GM10266 (cell line): ENCODE measurements at regions not wholly inside any gene's neighbourhood (a gene's known extent, or its start where the extent isn't known, plus 50 kb on each side); places are given as distances from the start of the nearest gene placed in this dataset.

Experiments used
- DNase-seq: peaks from one replicate; pipeline ENCODE4 v3.0.0; 2012; ENCODE audit errors: extremely low spot score
- CTCF ChIP-seq: IDR thresholded peaks from 2 replicates; pipeline ENCODE4 v1.5.1; 2012; ENCODE audit warnings: mild to moderate bottlenecking, low read depth; ENCODE audit not compliant: control insufficient read depth, insufficient read depth; ENCODE audit errors: missing control alignments

DNA sequence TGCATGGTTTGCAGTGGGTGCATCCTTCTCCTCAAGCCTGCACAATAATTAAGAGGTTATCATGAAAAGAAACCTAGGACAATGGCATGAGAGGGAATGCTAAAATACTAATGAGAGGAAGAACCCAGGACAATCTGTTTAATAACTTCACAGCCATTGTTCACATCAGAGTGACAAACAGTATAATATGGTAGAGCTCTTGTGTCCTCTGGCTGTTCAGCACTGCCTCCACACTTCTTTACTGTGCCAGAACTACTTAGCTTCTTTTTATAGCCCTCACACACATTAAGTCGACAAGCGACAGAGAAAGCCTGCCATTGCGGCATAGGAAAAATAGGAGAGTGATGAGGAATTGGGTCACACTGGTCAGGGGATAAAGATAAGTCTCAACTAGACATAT lies 65.0 kb upstream of the MEIS2 start:
- no peak for DNase-seq
- no peak for TF ChIP-seq CTCF

- no peak for TF ChIP-seq CTCF
Observed at GRCh38 chr15:37166402-37166801, 66.1 kb upstream of the MEIS2 start.

GRCh38 chr15:37181339-37181738 lies 81.0 kb upstream of the MEIS2 start:
- no peak for DNase-seq
- TF ChIP-seq CTCF, result no peak

More at GRCh38 chr15:37166402-37166801, 66.1 kb upstream of the MEIS2 start:
- DNase-seq, result no peak

DNA sequence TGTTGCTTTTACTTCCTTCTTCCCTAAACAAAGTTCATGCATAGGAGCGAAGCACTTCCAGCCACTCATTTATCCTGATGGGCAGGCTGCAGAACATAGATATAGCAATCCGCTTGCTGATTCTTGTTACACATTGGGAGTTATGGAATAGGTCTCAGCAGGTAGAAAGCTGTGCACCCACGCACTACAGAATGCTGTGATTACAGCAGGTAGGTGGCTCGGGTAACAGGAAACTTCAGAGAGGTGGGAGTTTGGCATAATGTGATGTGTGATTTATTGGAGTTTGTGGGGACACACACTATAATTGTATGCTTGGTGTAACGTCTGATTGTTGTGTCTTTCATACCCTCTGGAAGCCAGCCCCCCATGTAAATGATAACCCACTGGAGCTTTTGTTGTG lies 99.2 kb upstream of the MEIS2 start:
- no peak for TF ChIP-seq CTCF
- no peak for DNase-seq

DNA sequence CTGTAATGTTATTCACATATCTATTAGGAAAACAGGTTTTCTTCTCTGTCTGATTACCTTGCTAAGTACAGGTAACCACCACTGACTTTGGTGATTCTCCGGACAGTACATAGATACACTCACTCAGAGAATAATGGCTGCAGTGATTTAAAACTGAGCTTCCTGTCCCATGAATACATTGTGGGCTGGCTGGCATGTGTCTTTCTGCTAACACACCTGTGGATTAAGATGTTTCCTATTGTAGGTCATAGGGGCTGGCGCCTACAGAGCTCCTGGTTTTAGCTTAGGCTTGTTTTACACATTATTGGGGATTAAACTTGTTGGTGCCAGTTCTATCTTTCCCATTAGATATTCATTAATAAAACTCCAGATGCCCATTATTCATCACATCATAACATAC lies 102.7 kb upstream of the MEIS2 start:
- no peak for DNase-seq
- no peak for TF ChIP-seq CTCF

GRCh38 chr15:37204692-37205091 lies 104.3 kb upstream of the MEIS2 start:
- TF ChIP-seq CTCF, result no peak
- no peak for DNase-seq

GRCh38 chr15:37206690-37207089 lies 106.3 kb upstream of the MEIS2 start:
- no peak for TF ChIP-seq CTCF
- DNase-seq, result no peak
